ENCODE measurements at regions not wholly inside any gene's neighbourhood (a gene's known extent, or its start where the extent isn't known, plus 50 kb on each side); places are given as distances from the start of the nearest gene placed in this dataset.

DNA sequence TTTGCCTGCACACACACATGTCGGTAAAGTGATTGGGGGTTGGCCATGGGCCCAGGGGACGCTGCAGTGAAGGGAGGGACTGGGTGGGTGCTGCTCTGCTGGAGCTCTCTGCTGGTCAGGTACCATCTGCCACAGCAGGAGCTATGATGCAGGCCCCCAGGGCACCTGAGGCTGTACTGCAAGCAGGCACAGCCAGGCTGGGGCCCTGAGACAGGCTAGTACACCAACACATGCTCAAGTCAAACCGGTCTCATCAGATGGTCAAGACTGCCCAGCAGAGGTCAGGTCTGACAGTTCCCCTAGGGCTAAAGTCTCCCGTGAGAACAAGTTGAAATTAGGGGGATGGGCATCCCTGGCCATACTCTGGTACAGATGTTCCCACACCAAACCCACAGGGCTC lies 118.3 kb upstream of the THSD7A start:
- TF ChIP-seq, protein P1, sequence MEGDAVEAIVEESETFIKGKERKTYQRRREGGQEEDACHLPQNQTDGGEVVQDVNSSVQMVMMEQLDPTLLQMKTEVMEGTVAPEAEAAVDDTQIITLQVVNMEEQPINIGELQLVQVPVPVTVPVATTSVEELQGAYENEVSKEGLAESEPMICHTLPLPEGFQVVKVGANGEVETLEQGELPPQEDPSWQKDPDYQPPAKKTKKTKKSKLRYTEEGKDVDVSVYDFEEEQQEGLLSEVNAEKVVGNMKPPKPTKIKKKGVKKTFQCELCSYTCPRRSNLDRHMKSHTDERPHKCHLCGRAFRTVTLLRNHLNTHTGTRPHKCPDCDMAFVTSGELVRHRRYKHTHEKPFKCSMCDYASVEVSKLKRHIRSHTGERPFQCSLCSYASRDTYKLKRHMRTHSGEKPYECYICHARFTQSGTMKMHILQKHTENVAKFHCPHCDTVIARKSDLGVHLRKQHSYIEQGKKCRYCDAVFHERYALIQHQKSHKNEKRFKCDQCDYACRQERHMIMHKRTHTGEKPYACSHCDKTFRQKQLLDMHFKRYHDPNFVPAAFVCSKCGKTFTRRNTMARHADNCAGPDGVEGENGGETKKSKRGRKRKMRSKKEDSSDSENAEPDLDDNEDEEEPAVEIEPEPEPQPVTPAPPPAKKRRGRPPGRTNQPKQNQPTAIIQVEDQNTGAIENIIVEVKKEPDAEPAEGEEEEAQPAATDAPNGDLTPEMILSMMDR (IDR thresholded peaks at IDR 0.05 in 8 of 11, conservative IDR thresholded peaks at IDR 0.05 in 3 of 11): no peak
- no peak for TF ChIP-seq POLR2A (IDR thresholded peaks at IDR 0.05)
- no peak for TF ChIP-seq POLR2AphosphoS5 (IDR thresholded peaks at IDR 0.05)
